A549 (cell line): ENCODE measurements at regions not wholly inside any gene's neighbourhood (a gene's known extent, or its start where the extent isn't known, plus 50 kb on each side); places are given as distances from the start of the nearest gene placed in this dataset.

Experiments used
- POLR2A ChIP-seq: IDR thresholded peaks from 2 replicates; pipeline ENCODE4 v1.6.1; 2012; ENCODE audit warnings: mild to moderate bottlenecking, low read length
- SMC3 ChIP-seq: fragments of >200 bp; sonication (Bioruptor Twin); formaldehyde crosslinking; IDR thresholded peaks from 3 replicates; pipeline ENCODE4 v1.6.1; 2018; ENCODE audit warnings: inconsistent platforms

DNA sequence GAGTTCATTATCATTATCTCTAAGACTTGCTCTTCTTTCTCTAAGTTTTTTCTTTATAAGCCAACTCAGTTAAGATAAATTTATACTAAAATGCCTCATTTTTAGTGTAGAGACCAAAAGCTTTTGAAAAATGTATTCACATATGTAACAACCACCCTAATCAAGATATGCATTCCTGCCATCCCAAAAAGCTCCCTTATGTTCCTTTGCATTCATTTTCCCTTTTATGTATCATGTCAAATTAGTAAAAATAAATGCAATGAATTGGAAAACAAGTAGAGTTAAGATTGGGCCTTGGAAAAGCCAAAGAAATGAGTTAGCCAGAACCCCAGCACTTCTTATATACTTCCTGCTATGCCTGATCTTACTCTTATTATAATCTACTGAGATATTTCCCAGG lies 62.2 kb downstream of the NPY2R start:
- TF ChIP-seq POLR2A (no peak), SMC3 (no peak)
